CD14-positive monocyte (primary cell): ENCODE measurements at regions not wholly inside any gene's neighbourhood (a gene's known extent, or its start where the extent isn't known, plus 50 kb on each side); places are given as distances from the start of the nearest gene placed in this dataset.

Experiments
- DNase-seq, 3 donors: peaks; one replicate each; pipeline ENCODE4 v3.0.0-alpha.2; 2011 to 2022
- H2AFZ ChIP-seq: 2 replicates; pipeline ENCODE4 v1.6.0; 2012; ENCODE audit warnings: mild to moderate bottlenecking, low read depth, low read length, inconsistent platforms; ENCODE audit not compliant: insufficient read depth, poor library complexity, severe bottlenecking
- H3K27ac ChIP-seq, 2 donors: 1 replicate in 1 of 2; 2 replicates in 1 of 2; pipeline ENCODE4 v1.5.1; 2012 to 2013; ENCODE audit warnings: low read length in 2 of 2, control low read depth in 1 of 2, inconsistent platforms in 1 of 2, low read depth in 1 of 2, mild to moderate bottlenecking in 1 of 2
- H3K27me3 ChIP-seq, 2 donors: one replicate each; pipeline versions ENCODE4 v1.6.0 to v1.6.1; 2011 to 2013; ENCODE audit warnings: low read length in 2 of 2; ENCODE audit not compliant: control insufficient read depth in 2 of 2, insufficient read depth in 2 of 2
- H3K36me3 ChIP-seq, 2 donors: replicated peaks in 1 of 2; 1 replicate in 1 of 2; 2 replicates in 1 of 2; pipeline versions ENCODE4 v1.5.1 to v1.6.1; 2012 to 2013; ENCODE audit warnings: low read length in 2 of 2, control low read depth in 1 of 2, inconsistent platforms in 1 of 2, mild to moderate bottlenecking in 1 of 2; ENCODE audit not compliant: insufficient read depth in 2 of 2, control insufficient read depth in 1 of 2
- H3K4me1 ChIP-seq, 2 donors: 1 replicate in 1 of 2; 2 replicates in 1 of 2; pipeline versions ENCODE4 v1.5.1 to v1.6.1; 2012 to 2013; ENCODE audit warnings: low read length in 2 of 2, control low read depth in 1 of 2, inconsistent platforms in 1 of 2, mild to moderate bottlenecking in 1 of 2, moderate library complexity in 1 of 2; ENCODE audit not compliant: insufficient read depth in 2 of 2, control insufficient read depth in 1 of 2
- H3K4me2 ChIP-seq: replicated peaks from 2 replicates; pipeline ENCODE3; 2012; ENCODE audit warnings: low read length, moderate library complexity, mild to moderate bottlenecking; ENCODE audit not compliant: poor library complexity, severe bottlenecking; ENCODE audit errors: extremely low read depth
- H3K4me3 ChIP-seq, 3 experiments: fragments of 200-600 bp in 1 of 3; sonication (generic) in 1 of 3; replicated peaks in 1 of 3; 1 replicate in 2 of 3; 2 replicates in 1 of 3; pipeline ENCODE4 v1.5.1; 2011 to 2013; ENCODE audit warnings: low read length in 3 of 3, mild to moderate bottlenecking in 3 of 3, control low read depth in 2 of 3, low read depth in 2 of 3, inconsistent platforms in 1 of 3, moderate library complexity in 1 of 3
- H3K79me2 ChIP-seq: 2 replicates; pipeline ENCODE4 v1.6.0; 2012; ENCODE audit warnings: mild to moderate bottlenecking, control low read depth, inconsistent platforms, low read length, moderate library complexity; ENCODE audit not compliant: insufficient read depth
- H3K9ac ChIP-seq: 2 replicates; pipeline ENCODE4 v1.6.0; 2017; ENCODE audit warnings: low read length, mild to moderate bottlenecking; ENCODE audit not compliant: insufficient read depth, poor library complexity, severe bottlenecking
- H3K9me3 ChIP-seq, 2 donors: replicated peaks in 1 of 2; 1 replicate in 1 of 2; 2 replicates in 1 of 2; pipeline versions ENCODE4 v1.5.1 to v1.6.1; 2012 to 2013; ENCODE audit warnings: low read length in 2 of 2, control low read depth in 1 of 2; ENCODE audit not compliant: control insufficient read depth in 1 of 2, insufficient read depth in 1 of 2
- H4K20me1 ChIP-seq: 2 replicates; pipeline ENCODE4 v1.6.0; 2012; ENCODE audit warnings: mild to moderate bottlenecking, low read length, control low read depth, moderate library complexity; ENCODE audit not compliant: insufficient read depth
- H3K27ac Mint-ChIP-seq, 7 donors: one replicate each; pipeline ENCODE4 v1.8.0; 2020; ENCODE audit warnings: mild to moderate bottlenecking in 7 of 7, mixed read lengths in 7 of 7, moderate library complexity in 6 of 7, inconsistent platforms in 2 of 7
- H3K27me3 Mint-ChIP-seq, 3 donors: one replicate each; pipeline ENCODE4 v1.8.0; 2021 to 2022; ENCODE audit warnings: low read depth in 3 of 3, mild to moderate bottlenecking in 3 of 3, mixed read lengths in 3 of 3, moderate library complexity in 3 of 3, inconsistent platforms in 1 of 3
- H3K36me3 Mint-ChIP-seq, 2 donors: one replicate each; pipeline ENCODE4 v1.8.0; 2020; ENCODE audit warnings: mixed read lengths in 2 of 2, inconsistent platforms in 1 of 2, mild to moderate bottlenecking in 1 of 2
- H3K4me1 Mint-ChIP-seq: one replicate; pipeline ENCODE4 v1.8.0; 2020; ENCODE audit warnings: mild to moderate bottlenecking, mixed read lengths
- H3K4me3 Mint-ChIP-seq, 2 donors: one replicate each; pipeline ENCODE4 v1.8.0; 2020; ENCODE audit warnings: mild to moderate bottlenecking in 2 of 2, mixed read lengths in 2 of 2, moderate library complexity in 1 of 2
- H3K9me3 Mint-ChIP-seq, 7 donors: one replicate each; pipeline ENCODE4 v1.8.0; 2020 to 2022; ENCODE audit warnings: mixed read lengths in 7 of 7, mild to moderate bottlenecking in 6 of 7, moderate library complexity in 6 of 7, inconsistent platforms in 2 of 7
- CTCF ChIP-seq: fragments of 200-600 bp; IDR thresholded peaks from one replicate; pipeline ENCODE4 v1.8.0; 2022; ENCODE audit warnings: antibody characterized with exemption, mild to moderate bottlenecking
- WGBS: methylation state at CpG from one replicate; pipeline ENCODE4 v1.1.5; 2013; ENCODE audit warnings: missing lambda C conversion rate; ENCODE audit not compliant: insufficient coverage; 5-methylcytosine and 5-hydroxymethylcytosine counted together
- intact Hi-C, 2 donors: fragments of 100-400 bp; cut with micrococcal nuclease; formaldehyde crosslinking; loops; one replicate each; pipeline versions ENCODE4 v1.15.0 to v1.15.1; 2023

DNA sequence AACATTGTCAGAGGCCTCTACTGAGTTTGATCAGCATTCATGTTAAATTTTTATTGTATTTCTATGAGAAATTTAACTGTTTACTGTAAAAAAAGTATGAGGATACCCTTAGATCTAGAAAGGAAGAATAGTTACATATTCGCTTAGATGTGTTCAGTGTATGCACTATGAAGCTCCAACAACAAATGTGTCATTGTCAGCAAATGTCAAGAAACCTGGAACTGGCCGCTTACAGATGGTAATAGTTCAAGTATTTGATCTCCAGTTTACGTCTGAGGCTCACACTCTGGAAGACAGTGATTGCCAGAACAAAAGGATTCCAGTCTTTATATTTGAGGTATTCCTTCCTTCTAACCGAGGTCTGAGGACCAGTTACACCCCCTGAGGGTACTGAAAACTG, 921.2 kb upstream of the LRRTM1 start:
- WGBS: 83% methylated on average over 3 of the region's 4 CpGs
- no peaks in the 10 kb centered on the region for H3K79me2 ChIP-seq
- peaks cover 0 to 3% of the 10 kb centered on the region in 2 donors for H3K9me3 ChIP-seq
- no peak overlapping the region for H3K27ac ChIP-seq
- Mint-ChIP-seq H3K9me3 (peaks cover 0 to 3% (median 0%) of the 10 kb centered on the region in 7 donors), H3K36me3 (no peaks in the 10 kb centered on the region), H3K4me1 (no peaks in the 10 kb centered on the region), H3K27me3 (no peaks in the 10 kb centered on the region), H3K4me3 (no peak overlapping the region), H3K27ac (no peak overlapping the region)
- no peak overlapping the region for H3K4me2 ChIP-seq
- H2AFZ ChIP-seq: no peak overlapping the region
- no peaks in the 10 kb centered on the region for H4K20me1 ChIP-seq
- H3K36me3 ChIP-seq: no peaks in the 10 kb centered on the region
- no peaks in the 10 kb centered on the region for H3K27me3 ChIP-seq
- H3K9ac ChIP-seq: no peak overlapping the region
- no peak overlapping the region for H3K4me3 ChIP-seq
- intact Hi-C loops: no loop called here
- no peak for TF ChIP-seq CTCF
- H3K4me1 ChIP-seq: no peaks in the 10 kb centered on the region
- DNase-seq: no peak

DNA sequence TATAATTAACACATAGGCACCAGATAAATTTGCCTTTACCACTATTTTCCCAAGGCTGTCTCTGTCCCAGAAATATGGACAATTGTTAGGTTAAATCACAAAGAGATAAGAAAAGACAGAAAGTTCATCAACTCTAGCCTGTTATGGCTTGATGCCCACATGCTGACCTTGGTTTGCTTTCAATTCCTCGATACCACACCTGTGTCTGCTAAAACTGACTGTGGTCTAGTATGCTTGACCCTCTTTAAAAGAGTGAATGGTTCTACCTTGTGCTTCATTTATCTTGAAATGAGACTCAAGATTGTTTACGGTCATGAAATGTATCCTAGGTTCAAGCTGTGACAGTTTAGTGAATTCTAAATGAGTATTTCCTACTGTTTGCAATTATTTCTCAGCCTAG, 909.0 kb upstream of the LRRTM1 start:
- Mint-ChIP-seq H3K4me3 (no peak overlapping the region), H3K27ac (no peak overlapping the region), H3K4me1 (no peaks in the 10 kb centered on the region), H3K9me3 (peaks cover 0 to 10% (median 3%) of the 10 kb centered on the region in 7 donors), H3K36me3 (no peaks in the 10 kb centered on the region), H3K27me3 (no peaks in the 10 kb centered on the region)
- no peak for TF ChIP-seq CTCF
- intact Hi-C loops: no loop called here
- Histone ChIP-seq H2AFZ (no peak overlapping the region), H3K9me3 (no peaks in the 10 kb centered on the region), H3K9ac (no peak overlapping the region), H3K27me3 (no peaks in the 10 kb centered on the region), H4K20me1 (no peaks in the 10 kb centered on the region), H3K79me2 (no peaks in the 10 kb centered on the region), H3K4me1 (no peaks in the 10 kb centered on the region), H3K27ac (no peak overlapping the region), H3K4me2 (no peak overlapping the region), H3K4me3 (no peak overlapping the region), H3K36me3 (no peaks in the 10 kb centered on the region)
- WGBS: no CpG with 5 or more reads among the region's 2 CpGs
- DNase-seq: no peak
